ENCODE measurements at regions not wholly inside any gene's neighbourhood (a gene's known extent, or its start where the extent isn't known, plus 50 kb on each side); places are given as distances from the start of the nearest gene placed in this dataset.

DNA sequence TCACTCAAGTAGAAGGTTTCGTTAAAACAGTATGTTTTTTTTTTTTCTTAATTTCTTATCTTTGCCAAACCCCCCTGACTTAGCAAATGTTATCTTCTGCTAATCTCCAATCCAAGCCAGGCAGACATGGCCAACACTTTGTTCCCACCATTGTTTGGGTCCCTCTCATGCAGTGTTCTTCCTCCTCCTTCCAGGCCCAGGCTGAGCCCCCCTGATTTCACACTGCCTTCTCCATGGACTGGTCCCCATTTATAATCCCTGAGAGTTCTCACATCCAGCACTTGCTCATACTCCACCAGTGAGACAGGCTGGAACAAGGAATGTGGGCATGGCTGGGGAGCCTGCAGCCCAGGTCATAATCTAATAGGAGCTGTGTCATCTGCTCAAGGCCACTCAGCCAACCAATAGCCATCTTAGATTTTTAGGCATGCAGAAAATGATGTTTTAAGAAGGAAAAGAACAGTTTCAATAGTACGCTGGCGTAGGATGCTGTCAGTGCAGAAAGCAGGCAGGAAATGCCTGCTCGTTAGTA, 238.4 kb upstream of the CCDC196 start:
- TF ChIP-seq BACH2 (CRISPR knock-in tag; IDR thresholded peaks at IDR 0.05; ENCODE audit: borderline replicate concordance) (no peak), RARB (CRISPR knock-in tag; IDR thresholded peaks at IDR 0.05) (no peak), SNAI2 (CRISPR knock-in tag; IDR thresholded peaks at IDR 0.05) (no peak), CREB5 (CRISPR knock-in tag; IDR thresholded peaks at IDR 0.05; ENCODE audit: low read depth) (no peak), TSHZ2 (CRISPR knock-in tag; IDR thresholded peaks at IDR 0.05) (no peak), ZFP3 (CRISPR knock-in tag; IDR thresholded peaks at IDR 0.05) (no peak), ARNTL (CRISPR knock-in tag; IDR thresholded peaks at IDR 0.05; ENCODE audit: borderline replicate concordance, low read depth) (no peak)
- TF ChIP-seq, protein P1, sequence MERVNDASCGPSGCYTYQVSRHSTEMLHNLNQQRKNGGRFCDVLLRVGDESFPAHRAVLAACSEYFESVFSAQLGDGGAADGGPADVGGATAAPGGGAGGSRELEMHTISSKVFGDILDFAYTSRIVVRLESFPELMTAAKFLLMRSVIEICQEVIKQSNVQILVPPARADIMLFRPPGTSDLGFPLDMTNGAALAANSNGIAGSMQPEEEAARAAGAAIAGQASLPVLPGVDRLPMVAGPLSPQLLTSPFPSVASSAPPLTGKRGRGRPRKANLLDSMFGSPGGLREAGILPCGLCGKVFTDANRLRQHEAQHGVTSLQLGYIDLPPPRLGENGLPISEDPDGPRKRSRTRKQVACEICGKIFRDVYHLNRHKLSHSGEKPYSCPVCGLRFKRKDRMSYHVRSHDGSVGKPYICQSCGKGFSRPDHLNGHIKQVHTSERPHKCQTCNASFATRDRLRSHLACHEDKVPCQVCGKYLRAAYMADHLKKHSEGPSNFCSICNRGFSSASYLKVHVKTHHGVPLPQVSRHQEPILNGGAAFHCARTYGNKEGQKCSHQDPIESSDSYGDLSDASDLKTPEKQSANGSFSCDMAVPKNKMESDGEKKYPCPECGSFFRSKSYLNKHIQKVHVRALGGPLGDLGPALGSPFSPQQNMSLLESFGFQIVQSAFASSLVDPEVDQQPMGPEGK (CRISPR knock-in tag; IDR thresholded peaks at IDR 0.05; ENCODE audit: borderline replicate concordance) = no peak
- TF ChIP-seq, protein P2, sequence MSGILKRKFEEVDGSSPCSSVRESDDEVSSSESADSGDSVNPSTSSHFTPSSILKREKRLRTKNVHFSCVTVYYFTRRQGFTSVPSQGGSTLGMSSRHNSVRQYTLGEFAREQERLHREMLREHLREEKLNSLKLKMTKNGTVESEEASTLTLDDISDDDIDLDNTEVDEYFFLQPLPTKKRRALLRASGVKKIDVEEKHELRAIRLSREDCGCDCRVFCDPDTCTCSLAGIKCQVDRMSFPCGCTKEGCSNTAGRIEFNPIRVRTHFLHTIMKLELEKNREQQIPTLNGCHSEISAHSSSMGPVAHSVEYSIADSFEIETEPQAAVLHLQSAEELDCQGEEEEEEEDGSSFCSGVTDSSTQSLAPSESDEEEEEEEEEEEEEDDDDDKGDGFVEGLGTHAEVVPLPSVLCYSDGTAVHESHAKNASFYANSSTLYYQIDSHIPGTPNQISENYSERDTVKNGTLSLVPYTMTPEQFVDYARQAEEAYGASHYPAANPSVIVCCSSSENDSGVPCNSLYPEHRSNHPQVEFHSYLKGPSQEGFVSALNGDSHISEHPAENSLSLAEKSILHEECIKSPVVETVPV (CRISPR knock-in tag; IDR thresholded peaks at IDR 0.05) = no peak
- TF ChIP-seq, protein P3, sequence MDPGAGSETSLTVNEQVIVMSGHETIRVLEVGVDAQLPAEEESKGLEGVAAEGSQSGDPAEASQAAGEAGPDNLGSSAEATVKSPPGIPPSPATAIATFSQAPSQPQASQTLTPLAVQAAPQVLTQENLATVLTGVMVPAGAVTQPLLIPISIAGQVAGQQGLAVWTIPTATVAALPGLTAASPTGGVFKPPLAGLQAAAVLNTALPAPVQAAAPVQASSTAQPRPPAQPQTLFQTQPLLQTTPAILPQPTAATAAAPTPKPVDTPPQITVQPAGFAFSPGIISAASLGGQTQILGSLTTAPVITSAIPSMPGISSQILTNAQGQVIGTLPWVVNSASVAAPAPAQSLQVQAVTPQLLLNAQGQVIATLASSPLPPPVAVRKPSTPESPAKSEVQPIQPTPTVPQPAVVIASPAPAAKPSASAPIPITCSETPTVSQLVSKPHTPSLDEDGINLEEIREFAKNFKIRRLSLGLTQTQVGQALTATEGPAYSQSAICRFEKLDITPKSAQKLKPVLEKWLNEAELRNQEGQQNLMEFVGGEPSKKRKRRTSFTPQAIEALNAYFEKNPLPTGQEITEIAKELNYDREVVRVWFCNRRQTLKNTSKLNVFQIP (CRISPR knock-in tag; IDR thresholded peaks at IDR 0.05; ENCODE audit: borderline replicate concordance, low read depth) = no peak

Measured in SK-N-SH treated with all-trans-retinoic acid at 6 μM for 48 hours (cell line).